HCEC 1CT (cell line): ENCODE measurements at regions not wholly inside any gene's neighbourhood (a gene's known extent, or its start where the extent isn't known, plus 50 kb on each side); places are given as distances from the start of the nearest gene placed in this dataset.
"Not testable (repeated sequence)": the region's sequence is repeated elsewhere in the genome, so short reads cannot be mapped to it uniquely, and the experiment has no call there.

ENCODE experiments used
- DNase-seq: peaks from one replicate; pipeline ENCODE4 v3.0.0-alpha.2; 2017

DNA sequence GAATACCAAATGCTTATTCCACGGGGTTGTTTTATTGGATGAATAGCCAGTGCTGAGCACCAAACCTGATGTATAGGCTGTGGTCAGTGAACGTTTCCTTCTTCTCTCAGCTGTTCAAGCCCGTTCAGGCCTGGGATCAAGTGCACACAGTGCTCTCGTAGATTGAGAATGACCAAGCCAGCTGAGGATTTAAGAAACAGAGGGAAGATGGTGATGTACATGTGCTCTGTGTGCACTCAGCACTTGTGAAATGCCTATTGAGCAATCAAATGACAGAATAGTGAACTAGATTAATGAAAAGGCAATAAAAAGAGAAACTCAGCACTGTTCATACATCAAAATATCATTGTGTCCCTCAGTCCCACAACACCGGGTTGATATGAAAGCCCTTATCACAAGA, 302.5 kb downstream of the BMPER start:
- DNase-seq: peak; percentile 27

DNA sequence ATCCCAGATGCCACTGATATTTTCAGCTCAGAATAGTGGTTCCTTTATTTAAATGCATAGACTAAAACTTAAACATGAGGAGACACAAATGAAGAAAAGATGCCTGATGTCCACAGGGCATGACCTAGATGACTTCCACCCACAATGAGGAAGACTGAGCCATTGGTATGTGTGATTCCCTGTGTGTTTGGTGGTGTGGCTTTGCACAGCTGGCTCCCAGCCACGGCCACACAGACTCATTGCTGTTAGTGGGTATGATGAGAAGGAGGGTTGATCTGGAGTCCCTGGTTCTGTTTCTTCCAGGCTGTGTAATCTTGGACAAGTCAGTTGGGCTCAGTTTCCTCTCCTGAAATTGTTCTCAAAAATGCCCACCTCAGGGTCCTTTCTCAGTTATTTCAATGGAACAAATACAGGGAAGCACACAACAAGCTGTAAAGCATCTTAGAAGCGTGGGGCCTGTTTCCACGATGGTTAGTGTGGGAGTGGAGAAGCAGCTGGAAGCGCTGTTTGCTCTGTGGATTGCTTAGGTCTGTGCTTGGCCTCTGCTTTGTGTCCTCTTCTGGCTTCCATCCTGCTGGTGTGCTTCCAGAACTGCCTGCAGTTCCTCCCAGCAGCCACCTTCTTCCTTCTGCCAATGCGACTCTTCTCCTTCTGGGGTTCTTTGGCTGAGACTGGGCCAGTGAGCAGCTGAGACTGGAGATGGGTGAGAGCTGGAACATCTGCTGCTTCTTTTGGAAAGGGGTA, 303.7 kb downstream of the BMPER start:
- no peak for DNase-seq

DNA sequence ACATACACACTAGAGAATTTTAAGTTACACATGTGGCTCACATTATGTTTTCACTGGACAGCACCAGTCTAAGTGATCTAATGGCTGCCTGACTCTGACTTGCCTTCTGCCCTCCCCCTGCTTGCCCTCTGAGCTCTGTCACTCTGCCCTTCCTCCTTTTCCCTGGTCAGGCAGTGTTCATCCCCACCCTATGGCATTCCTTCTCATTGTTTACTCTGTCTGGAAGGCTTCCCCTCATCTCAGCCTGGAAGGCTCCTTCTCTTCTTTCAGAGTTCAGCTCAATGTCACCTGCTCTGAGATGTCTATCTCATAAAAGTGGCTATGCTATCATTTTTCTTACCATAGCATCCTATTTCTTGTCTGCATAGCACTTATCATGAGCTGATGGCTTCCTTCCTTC, 305.7 kb downstream of the BMPER start:
- no peak for DNase-seq

DNA sequence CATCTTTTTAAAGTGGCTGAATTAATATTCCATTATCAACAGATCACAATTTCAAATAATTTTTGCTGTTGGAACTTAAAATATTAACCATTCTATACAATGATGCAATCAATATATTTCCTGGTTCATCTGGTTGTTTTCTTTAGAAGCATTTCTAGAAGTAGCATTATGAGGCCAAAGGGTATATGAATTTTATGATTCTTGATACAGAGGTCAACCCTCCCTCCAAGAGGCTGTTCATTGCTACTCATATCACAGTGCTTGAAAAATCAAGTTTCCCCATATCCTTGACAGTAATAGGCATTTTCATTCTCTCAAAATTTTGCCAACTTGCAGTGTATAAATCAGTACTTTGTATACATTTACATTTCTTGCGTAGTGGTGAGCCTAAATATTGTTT, 312.6 kb downstream of the BMPER start:
- DNase-seq: no peak

DNA sequence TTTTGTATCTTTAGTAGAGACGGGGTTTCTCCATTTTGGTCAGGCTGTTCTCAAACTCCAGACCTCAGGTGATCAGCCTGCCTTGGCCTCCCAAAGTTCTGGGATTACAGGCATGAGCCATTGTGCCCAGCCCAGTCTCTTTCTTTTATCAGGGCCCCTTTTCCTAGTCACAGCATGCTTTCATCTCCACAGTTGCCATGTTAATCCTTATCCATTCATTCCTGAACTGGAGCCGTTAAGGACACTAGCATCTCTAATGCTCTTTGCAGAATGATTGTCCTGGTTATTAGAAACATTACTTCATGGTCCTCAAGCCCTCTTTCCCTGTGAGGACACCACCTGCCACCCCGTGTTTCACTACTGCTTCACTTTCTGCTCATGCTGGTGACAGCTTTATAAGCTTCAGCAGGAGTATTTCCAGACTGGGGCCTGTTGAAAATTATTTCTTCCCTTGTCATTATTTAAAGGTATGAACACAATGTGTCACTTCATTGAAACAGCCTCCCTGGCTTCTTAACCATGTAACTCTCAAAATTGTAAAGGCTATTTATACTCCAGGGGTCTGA, 313.9 kb downstream of the BMPER start:
- no peak for DNase-seq

DNA sequence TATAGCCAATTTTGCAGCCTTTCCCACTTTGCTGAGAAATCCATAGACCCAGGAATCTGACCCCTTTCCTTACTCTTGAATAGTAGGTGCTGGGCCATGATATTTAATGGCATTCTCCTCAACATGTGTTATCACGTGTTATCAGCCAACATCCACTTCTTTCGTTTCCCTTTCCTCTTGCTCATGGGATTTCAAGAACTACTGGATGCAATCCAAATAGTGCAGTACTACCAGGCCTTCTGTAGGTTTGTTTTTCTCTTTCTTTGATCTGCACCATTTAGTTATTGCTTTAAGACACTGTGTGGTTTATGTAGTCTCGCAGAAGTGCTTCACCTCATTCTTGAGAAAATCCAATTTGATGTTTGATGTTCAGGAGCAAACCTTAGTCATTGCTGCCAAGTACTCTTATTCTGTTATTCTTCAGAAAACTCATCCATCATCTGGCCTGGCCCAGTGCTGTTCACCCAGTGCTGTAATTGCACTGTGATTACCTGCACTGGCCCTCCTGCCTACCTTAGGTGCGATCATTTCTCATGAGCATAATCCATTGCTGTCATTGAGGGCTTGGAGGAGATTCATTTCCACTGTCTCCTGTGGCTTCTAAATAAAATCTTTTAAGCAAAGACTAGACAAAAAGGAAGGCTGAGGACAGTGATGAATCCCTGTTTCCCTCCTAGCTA, 315.3 kb downstream of the BMPER start:
- no peak for DNase-seq

DNA sequence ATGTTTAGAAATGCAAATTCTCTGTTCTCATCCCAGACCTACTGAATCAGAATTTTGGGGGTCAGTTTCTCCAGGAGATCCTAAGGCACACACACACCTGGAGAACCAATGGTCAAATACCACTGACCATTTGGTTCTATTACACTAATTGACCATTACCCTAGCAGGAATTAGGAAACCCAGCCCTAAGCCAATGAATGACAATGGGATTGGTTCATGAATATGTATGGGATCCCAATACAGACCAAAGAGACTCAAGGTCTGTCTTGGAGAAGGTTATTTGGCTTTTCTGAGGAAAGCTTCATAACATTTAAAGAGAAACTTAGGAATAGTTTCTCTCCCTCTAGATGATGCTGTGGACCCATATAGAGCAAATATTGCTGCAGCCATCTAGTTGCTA, 317.0 kb downstream of the BMPER start:
- no peak for DNase-seq

DNA sequence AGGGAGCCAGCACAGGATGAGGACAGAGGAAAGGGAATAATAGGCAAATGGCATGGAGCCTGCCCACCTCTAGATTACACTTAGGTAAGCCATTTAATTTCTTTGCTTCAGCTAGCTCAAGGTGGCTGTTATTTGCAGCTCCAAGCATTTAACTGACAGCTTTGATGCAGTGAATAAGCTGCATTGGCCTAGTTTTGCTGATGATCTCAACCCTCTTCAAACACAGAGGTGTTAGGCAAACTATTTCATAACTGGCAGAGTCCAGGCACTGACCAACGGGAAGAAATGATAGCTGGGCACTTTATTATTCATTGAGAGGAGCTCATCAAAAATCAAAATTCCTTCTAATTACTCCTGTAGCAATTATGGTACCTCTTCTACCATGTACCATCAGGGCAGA, 317.4 kb downstream of the BMPER start:
- no peak for DNase-seq

DNA sequence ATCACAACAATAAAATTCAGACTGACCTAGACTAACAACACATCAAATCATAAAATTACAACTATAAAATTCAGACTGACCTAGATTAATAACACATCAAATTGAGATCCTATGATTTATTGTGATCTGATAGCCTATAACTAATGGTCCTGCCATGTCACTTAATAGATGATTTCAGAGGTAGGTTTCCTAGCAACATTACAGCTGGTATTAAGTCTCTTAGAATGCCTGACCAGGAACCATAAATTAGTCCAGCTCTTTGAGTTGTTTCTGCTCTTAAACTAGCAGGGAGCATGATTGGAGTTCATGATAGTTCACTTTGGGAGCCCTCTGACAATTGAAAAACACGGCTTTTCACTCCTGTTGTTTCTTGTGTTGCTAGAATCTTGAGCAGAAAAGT, 318.9 kb downstream of the BMPER start:
- no peak for DNase-seq

DNA sequence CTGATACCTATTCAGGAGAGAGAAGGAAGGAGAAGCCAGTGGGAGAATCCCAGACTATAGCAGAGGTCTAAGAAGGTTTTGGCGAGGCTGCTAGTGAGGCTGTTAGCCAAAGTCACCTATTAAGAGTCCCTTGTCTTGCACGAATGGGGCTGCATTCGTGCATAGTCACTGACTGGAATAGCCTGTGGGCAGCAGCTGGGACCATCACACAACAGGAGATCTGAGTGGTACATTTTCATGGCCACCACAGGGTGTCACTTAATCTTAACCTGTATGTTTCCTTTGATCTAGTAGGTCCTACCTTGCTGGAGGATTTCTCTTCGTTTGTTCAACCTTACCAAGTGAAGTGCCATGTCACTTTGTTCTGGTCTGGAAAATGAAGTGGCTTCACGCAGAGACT, 319.9 kb downstream of the BMPER start:
- no peak for DNase-seq

DNA sequence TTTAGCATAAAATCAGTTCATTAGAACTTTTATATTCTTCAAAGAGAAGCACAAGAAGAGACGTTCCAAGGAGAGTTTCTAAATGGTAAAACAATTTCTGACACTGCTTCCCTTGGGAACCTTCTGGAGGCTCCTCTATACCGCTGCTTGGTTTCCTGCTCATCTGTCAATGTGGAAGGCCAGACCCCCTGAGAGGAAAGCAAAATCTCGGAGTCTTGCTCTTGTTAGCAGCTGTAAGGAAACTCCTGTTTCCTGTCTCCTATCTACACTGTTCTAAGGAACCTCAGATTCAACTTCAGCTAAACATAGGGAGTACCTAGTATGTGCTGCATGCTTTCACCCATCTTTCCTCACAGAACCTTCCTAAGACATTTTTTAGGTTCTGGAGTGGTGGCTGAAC, 322.2 kb downstream of the BMPER start:
- no peak for DNase-seq

DNA sequence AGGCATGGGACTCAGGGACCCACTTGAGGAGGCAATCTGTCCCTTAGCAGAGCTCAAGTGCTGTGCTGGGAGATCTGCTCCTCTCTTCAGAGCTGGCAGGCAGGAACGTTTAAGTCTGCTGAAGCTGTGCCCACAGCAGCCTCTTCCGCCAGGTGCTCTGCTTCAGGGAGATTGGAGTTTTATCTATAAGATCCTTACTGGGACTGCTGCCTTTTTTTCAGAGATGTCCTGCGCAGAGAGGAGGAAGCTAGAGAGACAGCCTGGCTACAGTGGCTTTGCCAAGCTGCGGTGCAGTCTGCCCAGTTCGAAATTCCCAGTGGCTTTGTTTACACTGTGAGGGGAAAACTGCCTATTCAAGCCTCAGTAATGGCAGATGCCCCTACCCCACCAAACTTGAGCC, 329.8 kb downstream of the BMPER start:
- DNase-seq: not testable (repeated sequence)

DNA sequence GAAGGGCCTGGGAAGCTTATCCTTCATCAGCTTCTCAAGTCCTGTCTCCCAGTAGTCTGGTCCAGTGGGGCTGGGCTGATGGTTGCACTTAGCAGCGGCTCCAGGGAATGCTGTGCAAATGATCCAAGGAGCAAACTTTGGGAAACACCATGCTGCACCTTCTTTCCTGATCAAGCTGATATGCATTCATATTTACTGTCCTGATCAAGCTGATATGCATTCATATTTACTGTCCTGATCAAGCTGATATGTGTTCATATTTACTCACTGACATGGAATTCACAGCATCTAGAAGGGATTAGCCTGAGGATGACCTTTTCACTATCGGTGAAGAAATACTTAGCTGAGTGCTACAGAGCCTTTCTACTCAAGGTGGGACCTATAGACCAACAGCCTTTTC, 330.7 kb downstream of the BMPER start:
- peak; percentile 25 for DNase-seq

DNA sequence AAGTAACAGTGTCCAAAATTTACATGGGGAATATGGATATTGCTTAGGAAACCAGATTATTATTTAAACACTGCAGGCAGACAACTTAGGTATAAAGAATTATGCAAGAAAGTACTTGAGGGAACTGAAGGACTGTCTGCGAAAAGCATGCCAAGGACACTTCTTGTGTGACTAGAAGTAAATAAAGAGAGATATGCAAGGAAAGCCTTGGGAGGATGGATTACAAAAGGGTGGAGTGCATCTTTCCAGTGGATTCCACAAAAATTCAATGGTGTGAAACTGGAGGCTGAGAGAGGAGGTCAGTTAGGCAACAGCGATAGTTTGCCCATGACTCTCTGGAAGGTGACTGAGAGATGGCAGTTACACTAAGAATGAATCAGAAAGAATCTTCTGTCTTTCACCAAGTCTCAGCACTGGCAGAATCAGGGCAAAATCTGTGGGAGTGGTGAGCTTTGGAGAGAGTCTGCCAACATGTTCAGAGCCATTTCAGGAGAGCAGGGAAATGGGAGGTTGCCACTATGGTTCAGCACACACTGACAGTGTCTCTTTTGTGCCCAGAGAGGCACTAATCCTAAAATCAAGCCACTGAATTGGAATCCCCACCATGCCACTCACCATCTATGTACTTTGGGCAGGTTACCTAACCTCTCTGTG, 331.6 kb downstream of the BMPER start:
- DNase-seq: no peak

DNA sequence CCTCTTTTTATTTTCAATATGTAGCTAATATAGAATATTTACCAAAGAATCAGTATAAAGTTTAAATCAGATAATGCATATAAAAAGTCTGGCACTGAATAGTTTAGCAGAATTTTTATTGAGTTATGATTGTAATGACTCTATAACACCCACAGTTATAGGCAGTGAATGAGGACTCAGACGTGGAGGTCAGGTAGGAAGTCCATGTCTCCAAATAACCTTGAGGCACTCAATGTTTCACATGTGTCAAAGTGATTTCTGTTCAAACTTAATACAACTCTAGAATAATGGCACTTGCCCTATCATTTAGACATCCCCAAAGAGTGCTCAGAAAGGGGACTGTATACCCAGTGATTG, 332.1 kb downstream of the BMPER start:
- no peak for DNase-seq

DNA sequence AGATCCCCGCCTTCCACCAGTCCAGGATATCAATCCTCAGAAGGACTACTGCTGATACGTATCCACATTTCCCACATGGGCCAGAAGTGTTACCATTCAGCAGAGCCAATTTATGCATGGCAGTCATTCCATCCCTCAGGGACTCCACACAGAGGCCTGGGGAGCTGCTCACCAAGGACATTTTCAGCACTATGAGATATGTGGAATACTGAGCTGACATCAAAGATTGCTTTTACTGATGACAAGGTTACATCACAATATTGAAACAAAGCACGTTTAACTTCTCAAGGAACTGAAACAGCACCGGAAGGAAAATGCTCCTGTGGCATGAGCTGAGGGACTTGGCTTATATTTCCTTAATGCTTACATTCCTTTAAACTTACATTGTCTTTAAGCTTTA, 335.1 kb downstream of the BMPER start:
- no peak for DNase-seq

DNA sequence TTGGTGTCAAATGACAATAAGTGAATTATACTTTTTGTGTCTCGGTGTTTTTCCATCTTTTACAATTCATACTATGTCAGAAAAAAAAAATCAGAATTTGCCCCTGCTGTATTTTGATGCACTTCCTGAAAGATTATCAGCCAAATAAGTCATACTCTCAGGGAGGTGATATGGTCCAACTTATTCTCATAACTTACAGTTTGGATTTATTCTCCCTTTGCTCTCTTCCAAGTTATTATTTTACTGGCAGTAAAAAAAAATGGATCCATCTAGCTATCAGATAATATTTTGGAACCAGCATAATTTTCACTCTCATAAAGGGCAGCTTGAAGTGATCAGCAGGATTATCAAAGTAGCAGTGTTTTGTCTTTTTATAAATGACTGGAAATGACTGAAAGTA, 337.1 kb downstream of the BMPER start:
- no peak for DNase-seq

DNA sequence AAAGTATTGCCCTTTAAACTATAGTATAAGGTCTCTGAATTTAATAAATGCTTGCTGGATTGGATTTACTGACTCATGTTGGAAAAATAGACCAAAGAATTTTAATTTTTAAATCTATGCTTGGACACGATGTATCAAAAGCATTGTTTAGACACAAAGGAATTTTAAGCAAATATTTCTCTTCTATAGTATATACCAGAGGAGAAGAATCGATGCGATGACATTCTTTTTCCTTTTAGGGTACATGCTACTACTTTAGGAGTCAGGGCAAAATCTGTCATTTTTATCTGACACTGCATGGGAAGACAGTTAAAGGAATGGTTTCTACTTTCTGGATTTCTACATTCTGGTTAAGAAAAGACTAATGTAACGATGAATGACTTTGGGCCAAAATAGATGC, 339.9 kb downstream of the BMPER start:
- DNase-seq: no peak

DNA sequence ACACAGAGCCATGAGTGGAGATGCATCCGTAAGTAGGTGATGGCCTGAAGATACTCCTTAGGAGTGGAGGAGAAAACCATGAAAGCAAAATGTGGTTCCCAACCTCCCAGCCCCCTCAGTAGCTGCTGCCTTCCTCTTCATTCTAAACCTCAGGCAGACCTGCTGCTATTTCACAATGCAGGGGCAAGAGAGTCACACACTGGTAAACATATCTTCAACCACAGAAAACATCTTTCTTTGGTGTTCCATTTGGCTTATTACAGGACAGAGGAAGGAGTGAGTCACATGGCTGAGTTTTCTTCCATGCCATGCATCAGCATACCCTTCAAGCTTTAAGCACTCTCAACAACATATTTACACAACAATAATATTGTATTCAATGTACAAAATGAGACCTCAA, 342.1 kb downstream of the BMPER start:
- DNase-seq: peak; percentile 62

DNA sequence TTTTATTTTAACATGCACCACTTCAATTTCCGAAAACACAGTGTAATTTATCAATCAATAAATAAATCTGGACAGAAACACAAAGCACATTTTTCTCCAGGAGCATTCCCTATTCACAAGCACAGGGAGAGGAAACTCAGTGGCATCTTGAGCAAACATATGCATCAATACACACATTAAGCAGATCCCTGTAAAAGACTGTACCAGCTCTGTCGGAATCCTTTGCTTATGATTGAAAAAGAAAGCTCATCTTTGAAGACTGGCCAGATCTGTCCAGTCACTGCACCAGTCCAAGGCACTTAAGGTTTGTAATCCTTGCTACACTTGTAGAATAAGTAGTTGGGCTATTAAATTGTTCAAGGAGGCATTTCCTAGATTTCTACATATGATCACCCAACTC, 343.9 kb downstream of the BMPER start:
- no peak for DNase-seq

DNA sequence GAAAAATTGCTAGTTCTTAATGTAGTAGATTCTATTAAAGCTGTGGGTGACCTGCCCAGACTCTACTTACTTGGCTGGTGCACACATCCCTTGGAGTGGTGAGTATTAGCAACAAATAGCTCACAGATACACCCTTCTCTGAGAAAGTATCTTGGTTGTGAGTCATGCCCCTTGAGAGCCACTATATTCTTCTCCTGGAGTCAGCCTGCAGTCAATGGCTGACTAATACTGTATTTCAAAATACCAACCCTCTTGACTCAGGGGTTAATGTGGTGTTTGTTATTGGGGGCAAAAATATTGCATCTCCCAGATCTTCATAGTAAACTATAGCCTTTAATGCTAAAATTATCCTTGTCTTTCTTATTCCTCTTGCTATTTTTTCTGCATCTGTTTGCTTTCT, 354.9 kb downstream of the BMPER start:
- DNase-seq: peak; percentile 98

DNA sequence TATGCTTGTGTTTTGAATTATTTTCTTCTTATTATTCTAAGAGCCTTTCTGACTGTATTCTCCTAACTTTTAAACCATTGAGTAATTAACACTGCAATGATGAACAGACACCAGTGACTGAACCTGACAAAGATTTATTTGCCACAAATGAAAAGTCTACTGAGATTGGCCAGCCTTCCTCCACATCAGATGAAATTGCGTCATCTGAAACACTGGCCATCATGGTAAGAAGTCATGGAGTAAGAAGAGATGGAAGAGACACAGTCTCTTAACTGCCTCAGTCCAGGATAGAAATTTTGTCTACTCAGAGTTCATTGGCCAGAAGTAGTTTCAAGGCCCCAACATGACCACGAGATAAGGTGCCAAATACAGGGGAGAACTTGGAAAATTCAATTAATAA, 357.8 kb downstream of the BMPER start:
- DNase-seq: no peak

DNA sequence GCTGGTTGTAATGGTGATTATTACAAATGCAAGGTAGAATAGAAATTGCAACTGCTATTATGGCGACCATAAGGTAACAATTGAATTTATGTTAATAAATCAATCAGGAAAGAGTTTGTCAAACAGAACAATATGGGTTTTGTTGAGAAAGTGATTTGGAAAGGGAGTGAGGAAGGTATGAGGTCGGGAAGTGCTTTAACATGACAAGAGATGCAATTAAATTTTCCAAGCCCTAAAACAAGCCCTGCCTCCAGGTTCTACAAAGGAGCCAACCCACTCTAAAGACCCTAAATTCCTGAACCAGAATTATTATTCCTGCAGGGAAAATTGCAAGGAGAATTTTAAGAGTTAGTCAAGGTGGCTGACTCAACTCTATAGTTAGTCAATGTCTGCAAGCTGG, 363.7 kb downstream of the BMPER start:
- DNase-seq: no peak

DNA sequence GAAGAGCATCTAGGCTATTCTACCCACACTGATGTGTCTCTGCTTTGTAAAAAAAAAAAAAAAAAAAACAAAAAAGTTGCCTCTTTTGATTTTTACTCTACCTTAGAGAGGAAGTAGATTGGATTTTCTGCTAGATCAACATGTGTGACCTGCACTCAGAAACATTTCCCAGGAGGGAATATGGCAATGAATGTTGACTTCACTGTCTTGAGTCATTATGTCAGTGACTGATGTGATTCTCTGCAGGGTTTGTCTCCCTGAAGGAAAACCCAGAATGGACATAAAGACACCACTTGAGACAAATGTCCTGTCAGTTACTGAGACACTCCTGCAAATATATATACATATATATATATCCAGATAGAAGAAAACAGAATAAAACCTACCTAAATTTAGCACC, 370.3 kb downstream of the BMPER start:
- DNase-seq: no peak
